Common myeloid progenitor, CD34-positive (primary cell): ENCODE measurements at regions not wholly inside any gene's neighbourhood (a gene's known extent, or its start where the extent isn't known, plus 50 kb on each side); places are given as distances from the start of the nearest gene placed in this dataset.

Experiments
- CTCF ChIA-PET: fragments of 350-600 bp; sonication (Branson Sonifier 250); formaldehyde crosslinking; loops from one replicate; lab custom pipeline; 2021; ENCODE audit warnings: antibody characterized with exemption; lab: Charles Lee
- POLR2A ChIA-PET: fragments of 350-600 bp; sonication (Branson Sonifier 250); formaldehyde crosslinking; loops from one replicate; lab custom pipeline; 2021; ENCODE audit warnings: antibody characterized with exemption; lab: Charles Lee
- DNase-seq, 3 donors: peaks; one replicate each; pipeline versions ENCODE4 v3.0.0 to v3.0.0-alpha.2; 2013
- H3K27ac ChIP-seq, 2 experiments: 1 replicate in 1 of 2; 2 replicates in 1 of 2; pipeline ENCODE4 v1.7.0; 2013; ENCODE audit warnings: inconsistent platforms in 2 of 2, low read length in 2 of 2, mild to moderate bottlenecking in 2 of 2, low read depth in 1 of 2, moderate library complexity in 1 of 2; ENCODE audit not compliant: severe bottlenecking in 2 of 2, insufficient read depth in 1 of 2, poor library complexity in 1 of 2
- H3K27me3 ChIP-seq, 5 experiments: replicated peaks in 2 of 5; 1 replicate in 3 of 5; 2 replicates in 2 of 5; pipeline versions ENCODE4 v1.6.1 to v1.7.0; 2013; ENCODE audit warnings: low read length in 4 of 5, mild to moderate bottlenecking in 2 of 5, moderate library complexity in 2 of 5, inconsistent platforms in 1 of 5; ENCODE audit not compliant: insufficient read depth in 5 of 5, control insufficient read depth in 4 of 5
- H3K36me3 ChIP-seq, 4 experiments: 1 replicate in 2 of 4; 2 replicates in 2 of 4; pipeline versions ENCODE4 v1.6.1 to v1.7.0; 2013; ENCODE audit warnings: low read length in 3 of 4, control low read depth in 1 of 4, mild to moderate bottlenecking in 1 of 4; ENCODE audit not compliant: control insufficient read depth in 4 of 4, insufficient read depth in 4 of 4
- H3K4me1 ChIP-seq, 4 experiments: 1 replicate in 3 of 4; 2 replicates in 1 of 4; pipeline versions ENCODE4 v1.6.1 to v1.7.1; 2013; ENCODE audit warnings: low read length in 3 of 4, mild to moderate bottlenecking in 3 of 4, control low read depth in 1 of 4, inconsistent platforms in 1 of 4, moderate library complexity in 1 of 4; ENCODE audit not compliant: control insufficient read depth in 4 of 4, insufficient read depth in 4 of 4; ENCODE audit errors: control extremely low read depth in 1 of 4
- H3K4me3 ChIP-seq, 7 experiments: 1 replicate in 4 of 7; 2 replicates in 3 of 7; pipeline versions ENCODE4 v1.5.1 to v1.7.0; 2013; ENCODE audit warnings: mild to moderate bottlenecking in 7 of 7, low read length in 6 of 7, moderate library complexity in 6 of 7, inconsistent platforms in 2 of 7, low read depth in 2 of 7, control low read depth in 1 of 7; ENCODE audit not compliant: insufficient read depth in 4 of 7, control insufficient read depth in 1 of 7; ENCODE audit errors: extremely low read depth in 1 of 7
- H3K9me3 ChIP-seq, 5 experiments: 1 replicate in 4 of 5; 2 replicates in 1 of 5; pipeline versions ENCODE4 v1.6.1 to v1.7.1; 2013; ENCODE audit warnings: low read length in 4 of 5, mild to moderate bottlenecking in 2 of 5, inconsistent platforms in 1 of 5, low read depth in 1 of 5, moderate library complexity in 1 of 5; ENCODE audit not compliant: control insufficient read depth in 4 of 5, insufficient read depth in 2 of 5; ENCODE audit errors: control extremely low read depth in 1 of 5
- WGBS: methylation state at CpG from one replicate; pipeline ENCODE4 v1.1.5; 2013; ENCODE audit not compliant: insufficient coverage; 5-methylcytosine and 5-hydroxymethylcytosine counted together

- POLR2A ChIA-PET, result no interaction called here
- no peak overlapping the region for H3K4me3 ChIP-seq
- no peak overlapping the region for H3K27ac ChIP-seq
- H3K9me3 ChIP-seq, result no peaks in the 10 kb centered on the region
- no peaks in the 10 kb centered on the region for H3K27me3 ChIP-seq
- no peaks in the 10 kb centered on the region for H3K36me3 ChIP-seq
- no peak for DNase-seq
- 98% methylated on average over 4 of the region's 7 CpGs for WGBS
- CTCF ChIA-PET, result no interaction called here
- H3K4me1 ChIP-seq, result no peaks in the 10 kb centered on the region
Measured at GRCh38 chr18:77862066-77862757, 612.6 kb downstream of the GALR1 start.

DNA sequence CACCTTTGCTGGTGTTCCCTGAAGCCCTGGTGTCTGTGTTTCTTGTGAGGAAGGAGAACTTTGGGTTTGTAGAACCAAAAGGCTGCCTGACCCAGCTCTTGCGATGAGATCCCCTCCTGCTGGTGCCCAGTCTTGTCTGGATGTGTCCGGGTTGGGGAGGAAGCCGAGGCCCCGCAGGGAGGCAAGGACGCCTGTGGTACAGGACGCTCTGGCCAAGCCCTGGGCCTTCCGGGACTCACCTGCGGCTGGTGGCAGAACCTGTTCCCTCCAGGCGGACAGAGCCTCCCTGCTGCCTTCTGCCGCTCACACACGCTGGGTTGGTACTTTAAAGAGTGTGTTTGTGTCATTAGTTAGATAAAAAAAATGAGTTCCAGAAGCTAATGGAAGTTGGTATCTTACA lies 616.2 kb downstream of the GALR1 start:
- Histone ChIP-seq H3K27me3 (peaks cover 0 to 1% (median 0%) of the 10 kb centered on the region in 5 experiments), H3K4me3 (no peak overlapping the region), H3K36me3 (no peaks in the 10 kb centered on the region), H3K4me1 (no peaks in the 10 kb centered on the region), H3K9me3 (no peaks in the 10 kb centered on the region), H3K27ac (no peak overlapping the region)
- CTCF ChIA-PET, result no interaction called here
- POLR2A ChIA-PET, result no interaction called here
- 99% methylated on average over 9 of the region's 11 CpGs for WGBS
- DNase-seq, result no peak

- WGBS, result 96% methylated on average over 5 of the region's 8 CpGs
Measured at GRCh38 chr18:77866351-77866750, 616.7 kb downstream of the GALR1 start.

GRCh38 chr18:77870199-77870598 lies 620.6 kb downstream of the GALR1 start:
- H3K4me1 ChIP-seq, result no peaks in the 10 kb centered on the region
- ChIA-PET CTCF (no interaction called here), POLR2A (no interaction called here)
- WGBS, result 97% methylated on average over 7 of the region's 10 CpGs
- H3K9me3 ChIP-seq, result no peaks in the 10 kb centered on the region
- H3K4me3 ChIP-seq, result no peak overlapping the region
- no peaks in the 10 kb centered on the region for H3K36me3 ChIP-seq
- no peak overlapping the region for H3K27ac ChIP-seq
- H3K27me3 ChIP-seq, result peaks cover 0 to 5% (median 0%) of the 10 kb centered on the region in 5 experiments
- DNase-seq, result no peak

More at GRCh38 chr18:77866351-77866750, 616.7 kb downstream of the GALR1 start:
- Histone ChIP-seq H3K27me3 (peaks cover 0 to 5% (median 0%) of the 10 kb centered on the region in 5 experiments), H3K27ac (no peak overlapping the region), H3K36me3 (no peaks in the 10 kb centered on the region), H3K4me1 (no peaks in the 10 kb centered on the region), H3K4me3 (no peak overlapping the region), H3K9me3 (no peaks in the 10 kb centered on the region)
- CTCF ChIA-PET, result no interaction called here
- no peak for DNase-seq
- POLR2A ChIA-PET, result no interaction called here

DNA sequence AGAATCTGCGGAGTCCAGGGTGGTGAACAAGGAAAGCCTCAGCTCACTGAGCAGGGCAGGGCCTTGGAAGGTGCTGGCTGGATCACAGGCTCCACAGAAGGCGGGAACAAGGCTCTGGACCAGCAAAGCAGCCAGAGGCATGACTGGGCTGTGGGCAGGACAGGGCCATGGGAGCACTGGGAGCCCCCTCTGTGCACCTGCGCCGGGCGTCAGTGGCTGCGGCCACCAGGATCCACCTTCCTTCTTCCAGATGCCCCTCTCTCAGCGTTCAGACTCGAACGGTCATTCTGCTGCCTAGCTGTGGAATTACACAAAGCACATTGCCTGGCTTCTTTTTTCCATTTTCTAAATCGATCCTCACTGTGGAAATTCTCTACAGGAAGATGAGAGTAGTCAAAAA lies 621.2 kb downstream of the GALR1 start:
- Histone ChIP-seq H3K27me3 (peaks cover 0 to 5% (median 0%) of the 10 kb centered on the region in 5 experiments), H3K4me1 (no peaks in the 10 kb centered on the region), H3K4me3 (no peak overlapping the region), H3K27ac (no peak overlapping the region), H3K9me3 (no peaks in the 10 kb centered on the region), H3K36me3 (no peaks in the 10 kb centered on the region)
- ChIA-PET CTCF (no interaction called here), POLR2A (no interaction called here)
- DNase-seq, result no peak
- WGBS, result 100% methylated on average over 10 of the region's 10 CpGs

DNA sequence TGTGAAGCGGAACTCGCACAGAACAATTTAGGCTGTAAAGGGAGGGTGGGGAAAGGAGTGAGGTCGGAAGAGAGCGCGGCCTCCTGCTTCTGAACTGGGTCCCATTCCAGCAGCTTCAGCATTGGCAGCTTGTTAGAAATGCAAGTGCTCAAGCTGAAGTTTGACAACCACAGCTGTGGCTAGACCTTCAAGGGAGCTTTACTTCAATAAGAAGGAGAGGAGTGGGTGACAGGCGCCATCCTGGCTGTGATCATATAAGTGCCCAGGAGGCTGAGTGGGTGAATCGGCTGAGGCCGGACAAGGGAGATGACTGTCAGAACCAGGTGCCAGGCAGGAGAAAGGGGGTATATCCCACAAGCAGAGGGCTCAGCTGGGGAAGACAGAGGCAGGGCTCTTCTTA lies 622.5 kb downstream of the GALR1 start:
- Histone ChIP-seq H3K27ac (no peak overlapping the region), H3K36me3 (no peaks in the 10 kb centered on the region), H3K27me3 (peaks cover 0 to 5% (median 0%) of the 10 kb centered on the region in 5 experiments), H3K4me3 (no peak overlapping the region), H3K9me3 (no peaks in the 10 kb centered on the region), H3K4me1 (no peaks in the 10 kb centered on the region)
- POLR2A ChIA-PET, result no interaction called here
- CTCF ChIA-PET, result no interaction called here
- no peak for DNase-seq
- WGBS, result 97% methylated on average over 8 of the region's 8 CpGs

DNA sequence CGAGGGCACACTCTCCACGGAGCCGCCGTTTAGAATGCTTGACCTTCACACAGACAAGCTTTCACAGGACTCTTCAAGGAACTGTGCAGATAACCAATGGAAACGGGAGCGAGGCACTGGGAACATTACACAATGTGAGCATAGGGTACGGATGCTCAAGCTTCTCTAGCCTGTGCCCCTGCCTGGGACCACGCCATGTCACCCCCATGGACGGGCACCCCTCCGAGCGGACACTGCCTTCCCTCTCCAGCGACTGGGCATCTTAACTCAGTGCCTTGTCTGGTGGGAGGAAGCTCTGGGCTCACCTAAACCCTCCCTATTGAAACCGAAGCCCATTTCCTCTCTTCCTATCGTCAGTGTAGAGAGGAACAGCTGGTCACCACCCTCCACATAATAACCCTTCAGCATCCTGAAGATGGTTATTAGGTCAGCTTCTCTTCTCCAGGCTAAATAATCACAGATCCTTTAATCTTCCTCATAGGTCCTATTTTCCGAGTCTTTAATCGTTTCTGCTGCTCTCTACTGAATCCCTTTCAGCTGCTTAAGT lies 626.7 kb downstream of the GALR1 start:
- H3K36me3 ChIP-seq, result no peaks in the 10 kb centered on the region
- H3K9me3 ChIP-seq, result no peaks in the 10 kb centered on the region
- DNase-seq, result no peak
- WGBS, result 76% methylated on average over 13 of the region's 16 CpGs
- no peaks in the 10 kb centered on the region for H3K27me3 ChIP-seq
- POLR2A ChIA-PET, result no interaction called here
- H3K4me1 ChIP-seq, result no peaks in the 10 kb centered on the region
- H3K27ac ChIP-seq, result no peak overlapping the region
- H3K4me3 ChIP-seq, result no peak overlapping the region
- CTCF ChIA-PET, result no interaction called here
